ENCODE measurements at regions not wholly inside any gene's neighbourhood (a gene's known extent, or its start where the extent isn't known, plus 50 kb on each side); places are given as distances from the start of the nearest gene placed in this dataset.

DNA sequence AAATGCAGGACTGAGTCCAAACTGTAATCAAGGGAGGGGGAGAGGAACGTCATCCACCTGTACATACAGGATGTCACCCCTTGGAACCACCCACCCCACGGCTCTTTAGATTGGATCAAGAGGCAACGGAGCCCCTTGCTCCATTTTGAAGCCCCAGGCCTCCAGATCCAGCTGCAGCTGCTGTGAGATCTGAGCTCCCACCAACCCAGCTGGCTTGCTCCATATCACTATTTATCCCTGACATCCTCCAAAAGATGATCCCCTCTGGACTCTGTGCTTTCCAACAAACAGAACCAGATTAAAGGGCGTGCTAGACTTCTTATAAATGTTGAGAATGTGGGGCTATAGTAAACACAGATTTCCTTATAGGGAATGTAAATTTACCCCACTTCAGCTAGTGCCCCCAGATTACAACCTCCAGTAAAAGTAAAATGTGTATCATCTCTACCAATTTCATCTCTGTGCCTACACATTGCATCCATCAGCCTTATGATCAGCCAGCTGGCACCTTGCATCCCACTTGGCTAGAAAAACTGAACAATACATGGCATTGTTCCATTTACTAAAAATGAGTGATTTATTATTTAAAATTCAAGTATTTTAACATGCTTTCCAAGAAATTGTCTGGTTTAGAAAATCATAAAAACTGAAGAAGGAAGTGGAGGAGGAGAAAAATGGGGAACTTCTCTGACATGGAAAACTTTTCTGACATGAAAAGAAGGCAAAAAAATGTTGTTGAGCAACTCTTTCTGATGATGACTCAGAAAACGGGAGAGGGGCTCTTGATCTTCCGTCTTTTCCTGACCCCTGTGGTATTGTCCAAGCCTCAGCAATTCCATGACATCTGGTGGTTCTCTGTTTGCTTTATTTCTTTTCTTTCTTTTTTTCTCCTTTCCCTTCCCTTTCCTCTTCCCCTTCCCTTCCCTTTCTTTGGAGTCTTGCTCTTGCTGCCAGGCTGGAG lies 262.6 kb upstream of the THUMPD2 start (continued):
- TF ChIP-seq CHD7 (IDR thresholded peaks at IDR 0.05; ENCODE audit: insufficient replicate concordance, low read length) = no peak
- no peak for TF ChIP-seq ASH2L (IDR thresholded peaks at IDR 0.05; ENCODE audit: low read length)
- TF ChIP-seq POLR2A (IDR thresholded peaks at IDR 0.05; ENCODE audit: control extremely low read depth in 1 of 2, low read depth in 2 of 2, low read length in 2 of 2) = no peak
- no peak for TF ChIP-seq BCL11A (IDR thresholded peaks at IDR 0.05; ENCODE audit: low read depth in 2 of 2, low read length in 2 of 2)
- no peak for TF ChIP-seq TAF1 (IDR thresholded peaks at IDR 0.05; ENCODE audit: low read depth, low read length)
- no peak for TF ChIP-seq SAP30 (IDR thresholded peaks at IDR 0.05; ENCODE audit: insufficient read depth, insufficient replicate concordance, low read length)
- no peak for TF ChIP-seq CBX5 (IDR thresholded peaks at IDR 0.05; ENCODE audit: low read depth, low read length)
- TF ChIP-seq CHD1 (IDR thresholded peaks at IDR 0.05; ENCODE audit: low read depth, low read length) = no peak
- no peak for TF ChIP-seq GABPA (IDR thresholded peaks at IDR 0.05; ENCODE audit: borderline replicate concordance, insufficient read depth, low read length)
- TF ChIP-seq CHD2 (IDR thresholded peaks at IDR 0.05; ENCODE audit: low read length) = no peak
- no peak for TF ChIP-seq MAFK (IDR thresholded peaks at IDR 0.05; ENCODE audit: low read depth, low read length)

Data from H1 (cell line).